K562 (cell line): ENCODE measurements at regions not wholly inside any gene's neighbourhood (a gene's known extent, or its start where the extent isn't known, plus 50 kb on each side); places are given as distances from the start of the nearest gene placed in this dataset.

ENCODE experiments used
- ATAC-seq: fragments of 200-7000 bp; cut with Tn5 transposase; 3 replicates; pipeline ENCODE4 v1.9.1; 2020; ENCODE audit warnings: moderate library complexity
- BruUV-seq: library from RNA; stranded (reverse); fragments of 400-500 nt; replicated peaks from 2 replicates; lab custom pipeline; 2021; lab: Mats Ljungman, UMichigan
- CTCF ChIA-PET: fragments of 300-600 bp; formaldehyde crosslinking; extraction: SDS; loops from one replicate; lab custom pipeline; 2021; ENCODE audit warnings: low intra/inter-chr PET ratio; lab: Yijun Ruan, JAX
- POLR2A ChIA-PET: fragments of 300-600, 350-650 bp; sonication (Branson Sonifier 250); formaldehyde crosslinking; extraction: SDS; loops from one replicate; lab custom pipeline; 2021; ENCODE audit warnings: antibody characterized with exemption, inconsistent platforms; lab: Yijun Ruan, JAX
- DNase-seq, 4 experiments: peaks; one replicate each; pipeline versions ENCODE4 v3.0.0 to v3.0.0-alpha.2; 2011 to 2018; ENCODE audit warnings: low spot score in 3 of 4, mixed read lengths in 3 of 4; ENCODE audit errors: extremely low read depth in 1 of 4
- FAIRE-seq: peaks from 2 replicates; lab custom pipeline; 2011; peaks lifted over from hg19 to GRCh38; lab: Jason Lieb, UNC
- H2AFZ ChIP-seq: 2 replicates; pipeline ENCODE4 v1.6.0; 2011; ENCODE audit warnings: low read depth, low read length, control low read depth, inconsistent platforms
- H3K27ac ChIP-seq: fragments of 200-600 bp; 3 replicates; pipeline ENCODE4 v1.8.0; 2011; ENCODE audit warnings: low read depth, mild to moderate bottlenecking, control low read depth, inconsistent platforms, low read length, moderate library complexity, mixed read lengths; ENCODE audit errors: extremely low read depth
- H3K27me3 ChIP-seq, 2 experiments: fragments of 300-600 bp in 1 of 2; 2 replicates in 1 of 2; 3 replicates in 1 of 2; pipeline versions ENCODE4 v1.6.0 to v1.8.0; 2011; ENCODE audit warnings: inconsistent platforms in 2 of 2, low read length in 2 of 2, mild to moderate bottlenecking in 1 of 2, mixed read lengths in 1 of 2, moderate library complexity in 1 of 2; ENCODE audit not compliant: control insufficient read depth in 2 of 2, insufficient read depth in 2 of 2
- H3K36me3 ChIP-seq: fragments of 300-600 bp; 3 replicates; pipeline ENCODE4 v1.8.0; 2011; ENCODE audit warnings: mild to moderate bottlenecking, low read length, inconsistent platforms; ENCODE audit not compliant: control insufficient read depth, insufficient read depth
- H3K4me1 ChIP-seq, 2 experiments: fragments of 200-600 bp in 1 of 2; replicated peaks in 1 of 2; 2 replicates in 1 of 2; 3 replicates in 1 of 2; pipeline versions ENCODE4 v1.5.1 to v1.8.0; 2011; ENCODE audit warnings: inconsistent platforms in 2 of 2, low read length in 2 of 2, mild to moderate bottlenecking in 1 of 2, mixed read lengths in 1 of 2, moderate library complexity in 1 of 2; ENCODE audit not compliant: control insufficient read depth in 2 of 2, insufficient read depth in 2 of 2
- H3K4me2 ChIP-seq: 2 replicates; pipeline ENCODE4 v1.6.1; 2011; ENCODE audit warnings: low read length, control low read depth, inconsistent platforms, mixed read lengths; ENCODE audit not compliant: insufficient read depth
- H3K4me3 ChIP-seq: fragments of 200-600 bp; sonication (generic), shearing (Covaris generic); 2 replicates; pipeline ENCODE4 v1.5.1; 2016; ENCODE audit warnings: control low read depth, inconsistent platforms
- H3K79me2 ChIP-seq: fragments of 200-600 bp; 3 replicates; pipeline ENCODE4 v1.8.0; 2011; ENCODE audit warnings: low read length, inconsistent platforms; ENCODE audit not compliant: control insufficient read depth, insufficient read depth
- H3K9ac ChIP-seq, 2 experiments: 2 replicates each; pipeline versions ENCODE4 v1.6.0 to v1.6.1; 2011; ENCODE audit warnings: low read depth in 2 of 2, low read length in 2 of 2, control low read depth in 1 of 2, inconsistent platforms in 1 of 2, mild to moderate bottlenecking in 1 of 2, mixed read lengths in 1 of 2; ENCODE audit not compliant: insufficient read depth in 1 of 2
- H3K9me1 ChIP-seq: one replicate; pipeline ENCODE4 v1.6.0; 2011; ENCODE audit warnings: inconsistent platforms, mild to moderate bottlenecking, low read length, moderate library complexity; ENCODE audit not compliant: control insufficient read depth, insufficient read depth
- H3K9me3 ChIP-seq: replicated peaks from 2 replicates; pipeline ENCODE4 v1.5.1; 2011; ENCODE audit warnings: low read depth, low read length, inconsistent platforms; ENCODE audit not compliant: control insufficient read depth, insufficient read depth
- H4K20me1 ChIP-seq: replicated peaks from 2 replicates; pipeline ENCODE4 v1.6.1; 2011; ENCODE audit warnings: low read length, inconsistent platforms, mixed read lengths; ENCODE audit not compliant: control insufficient read depth, insufficient read depth
- CTBP1 ChIP-seq: fragments of 450-650 bp; IDR thresholded peaks from 2 replicates; pipeline ENCODE4 v1.6.1; 2016; ENCODE audit warnings: borderline replicate concordance
- HEY1 ChIP-seq: fragments of 250-450 bp; sonication (Bioruptor Pico); IDR thresholded peaks from 2 replicates; pipeline ENCODE4 v1.5.0; 2020; ENCODE audit warnings: mild to moderate bottlenecking, moderate library complexity, borderline replicate concordance
- MAFF ChIP-seq: IDR thresholded peaks from 2 replicates; pipeline ENCODE4 v1.6.1; 2012; ENCODE audit warnings: low read length, improper control_type of control experiment
- POLR2B ChIP-seq: fragments of 450-650 bp; IDR thresholded peaks from 2 replicates; pipeline ENCODE4 v1.6.1; 2018; ENCODE audit warnings: low read depth; ENCODE audit not compliant: partially characterized antibody
- RAD51 ChIP-seq: fragments of 450-650 bp; IDR thresholded peaks from 2 replicates; pipeline ENCODE4 v1.7.1; 2016; ENCODE audit warnings: low read depth, mild to moderate bottlenecking, borderline replicate concordance
- RBFOX2 ChIP-seq: fragments of 200-400 bp; formaldehyde crosslinking; IDR thresholded peaks from 2 replicates; pipeline ENCODE4 v1.6.1; 2017; ENCODE audit warnings: low read depth, mild to moderate bottlenecking, low read length, moderate library complexity
- TEAD2 ChIP-seq: fragments of 450-650 bp; IDR thresholded peaks from 2 replicates; pipeline ENCODE4 v1.6.1; 2016; ENCODE audit warnings: missing genetic modification characterization, control low read depth, missing compliant biosample characterization
- ZNF140 ChIP-seq: fragments of 250-450 bp; sonication (Bioruptor Pico); IDR thresholded peaks from 2 replicates; pipeline ENCODE4 v1.8.0; 2021; ENCODE audit warnings: moderate library complexity, mild to moderate bottlenecking, inconsistent platforms
- ZNF551 ChIP-seq: fragments of 250-450 bp; sonication (Bioruptor Pico); IDR thresholded peaks from 2 replicates; pipeline ENCODE4 v1.5.0; 2021; ENCODE audit warnings: mild to moderate bottlenecking, moderate library complexity
- ZNF583 ChIP-seq: fragments of 250-450 bp; sonication (Bioruptor Pico); IDR thresholded peaks from 2 replicates; pipeline ENCODE4 v1.4.0; 2020
- WGBS: fragments of 100-300 bp; shearing (Covaris generic); methylation state at CpG from one replicate; pipeline ENCODE4 v1.1.6; 2016; ENCODE audit warnings: low coverage, mixed read lengths; ENCODE audit not compliant: insufficient coverage; ENCODE audit errors: missing lambda C conversion rate; 5-methylcytosine and 5-hydroxymethylcytosine counted together
- in situ Hi-C: fragments of 300-500 bp; cut with MboI; formaldehyde crosslinking; loops from 4 replicates; pipeline ENCODE4 v1.15.0; 2018; ENCODE audit warnings: inconsistent platforms, mixed read lengths
- intact Hi-C: fragments of 100-400 bp; cut with micrococcal nuclease; formaldehyde crosslinking; loops from 2 replicates; pipeline ENCODE4 v1.14.2; 2022
- TF ChIP-seq, protein P1 (sequence below): sonication (generic); formaldehyde crosslinking; IDR thresholded peaks from 2 replicates; pipeline ENCODE4 v1.8.0; 2022; ENCODE audit warnings: missing genetic modification reagents, mild to moderate bottlenecking, borderline replicate concordance
- TF ChIP-seq, protein P2 (sequence below): fragments of 450-650 bp; IDR thresholded peaks from 2 replicates; pipeline ENCODE4 v1.7.1; 2018; ENCODE audit warnings: mild to moderate bottlenecking, low read depth; ENCODE audit not compliant: partially characterized antibody

DNA sequence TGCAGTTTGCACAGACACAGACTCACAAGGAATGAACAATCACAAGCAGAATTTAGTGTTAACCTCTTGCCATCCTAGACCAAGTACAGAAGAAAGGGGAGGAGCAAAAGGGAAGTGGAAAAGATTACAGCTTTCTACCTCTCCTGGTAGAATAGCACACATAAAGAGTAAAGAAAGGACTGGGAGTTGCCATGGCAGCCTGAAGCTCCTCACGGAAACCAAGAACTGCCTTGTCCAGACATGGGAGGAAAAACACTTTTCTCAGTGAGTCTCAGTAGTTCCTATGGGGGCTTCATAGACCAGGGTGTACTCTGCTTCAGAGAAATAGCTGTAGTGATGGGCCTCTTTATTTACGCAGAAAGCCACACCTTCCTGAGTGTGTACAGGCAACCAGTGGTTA is 114.7 kb upstream of the GAP43 start:
- no TSS peak for BruUV-seq
- Histone ChIP-seq H3K9ac (no peak overlapping the region), H3K79me2 (no peaks in the 10 kb centered on the region), H3K4me1 (no peaks in the 10 kb centered on the region; a peak in 1 of 5 replicates), H3K36me3 (no peaks in the 10 kb centered on the region), H3K4me3 (no peak overlapping the region), H3K27me3 (no peaks in the 10 kb centered on the region), H2AFZ (no peak overlapping the region), H3K9me3 (no peaks in the 10 kb centered on the region), H3K9me1 (no peaks in the 10 kb centered on the region), H3K4me2 (no peak overlapping the region), H3K27ac (no peak overlapping the region), H4K20me1 (no peaks in the 10 kb centered on the region)
- POLR2A ChIA-PET = no interaction called here
- TF ChIP-seq ZNF140 (CRISPR knock-in tag) = no peak
- no peak for TF ChIP-seq ZNF551 (CRISPR knock-in tag)
- TF ChIP-seq TEAD2 = no peak
- TF ChIP-seq, protein P1, sequence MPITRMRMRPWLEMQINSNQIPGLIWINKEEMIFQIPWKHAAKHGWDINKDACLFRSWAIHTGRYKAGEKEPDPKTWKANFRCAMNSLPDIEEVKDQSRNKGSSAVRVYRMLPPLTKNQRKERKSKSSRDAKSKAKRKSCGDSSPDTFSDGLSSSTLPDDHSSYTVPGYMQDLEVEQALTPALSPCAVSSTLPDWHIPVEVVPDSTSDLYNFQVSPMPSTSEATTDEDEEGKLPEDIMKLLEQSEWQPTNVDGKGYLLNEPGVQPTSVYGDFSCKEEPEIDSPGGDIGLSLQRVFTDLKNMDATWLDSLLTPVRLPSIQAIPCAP = no peak
- TF ChIP-seq, protein P2, sequence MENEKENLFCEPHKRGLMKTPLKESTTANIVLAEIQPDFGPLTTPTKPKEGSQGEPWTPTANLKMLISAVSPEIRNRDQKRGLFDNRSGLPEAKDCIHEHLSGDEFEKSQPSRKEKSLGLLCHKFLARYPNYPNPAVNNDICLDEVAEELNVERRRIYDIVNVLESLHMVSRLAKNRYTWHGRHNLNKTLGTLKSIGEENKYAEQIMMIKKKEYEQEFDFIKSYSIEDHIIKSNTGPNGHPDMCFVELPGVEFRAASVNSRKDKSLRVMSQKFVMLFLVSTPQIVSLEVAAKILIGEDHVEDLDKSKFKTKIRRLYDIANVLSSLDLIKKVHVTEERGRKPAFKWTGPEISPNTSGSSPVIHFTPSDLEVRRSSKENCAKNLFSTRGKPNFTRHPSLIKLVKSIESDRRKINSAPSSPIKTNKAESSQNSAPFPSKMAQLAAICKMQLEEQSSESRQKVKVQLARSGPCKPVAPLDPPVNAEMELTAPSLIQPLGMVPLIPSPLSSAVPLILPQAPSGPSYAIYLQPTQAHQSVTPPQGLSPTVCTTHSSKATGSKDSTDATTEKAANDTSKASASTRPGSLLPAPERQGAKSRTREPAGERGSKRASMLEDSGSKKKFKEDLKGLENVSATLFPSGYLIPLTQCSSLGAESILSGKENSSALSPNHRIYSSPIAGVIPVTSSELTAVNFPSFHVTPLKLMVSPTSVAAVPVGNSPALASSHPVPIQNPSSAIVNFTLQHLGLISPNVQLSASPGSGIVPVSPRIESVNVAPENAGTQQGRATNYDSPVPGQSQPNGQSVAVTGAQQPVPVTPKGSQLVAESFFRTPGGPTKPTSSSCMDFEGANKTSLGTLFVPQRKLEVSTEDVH = no peak
- no peak for TF ChIP-seq POLR2B
- TF ChIP-seq RAD51 = no peak
- TF ChIP-seq HEY1 = no peak
- no peak for TF ChIP-seq MAFF
- no peak for TF ChIP-seq RBFOX2
- no peak for TF ChIP-seq ZNF583 (CRISPR knock-in tag)
- no peak for TF ChIP-seq CTBP1
- in situ Hi-C loops (no loop called here), intact Hi-C loops (no loop called here)
- DNase-seq (no peak), FAIRE-seq (no peak), ATAC-seq (no peak)
- CTCF ChIA-PET = no interaction called here
- 4% methylated on average over 2 of the region's 2 CpGs for WGBS
